OCI-LY3 (cell line): ENCODE measurements at regions not wholly inside any gene's neighbourhood (a gene's known extent, or its start where the extent isn't known, plus 50 kb on each side); places are given as distances from the start of the nearest gene placed in this dataset.

Experiments
- H2AFZ ChIP-seq: fragments of 200-600, 300-600 bp; shearing (Covaris generic); 2 replicates; pipeline ENCODE4 v1.6.0; 2014; ENCODE audit warnings: antibody characterized with exemption, low read depth, low read length
- H3K27ac ChIP-seq: fragments of 200-600, 300-600 bp; sonication (generic); 2 replicates; pipeline ENCODE4 v1.5.1; 2014; ENCODE audit warnings: mild to moderate bottlenecking, low read length, moderate library complexity, mixed read lengths
- H3K27me3 ChIP-seq: fragments of 200-600, 300-600 bp; sonication (generic); 2 replicates; pipeline ENCODE4 v1.6.1; 2014; ENCODE audit warnings: low read depth, low read length, mixed read lengths
- H3K36me3 ChIP-seq: fragments of 200-600, 300-600 bp; sonication (generic); replicated peaks from 2 replicates; pipeline ENCODE3; 2014; ENCODE audit warnings: low read depth, low read length, mixed read lengths
- H3K4me1 ChIP-seq: fragments of 300-600, 200-600 bp; sonication (generic); 2 replicates; pipeline ENCODE4 v1.6.1; 2014; ENCODE audit warnings: low read length, mixed read lengths
- H3K4me2 ChIP-seq: fragments of 200-600, 300-600 bp; sonication (generic); 2 replicates; pipeline ENCODE4 v1.6.1; 2014; ENCODE audit warnings: low read length, mixed read lengths
- H3K4me3 ChIP-seq: fragments of 300-600, 200-600 bp; sonication (generic); 2 replicates; pipeline ENCODE4 v1.5.1; 2014; ENCODE audit warnings: antibody characterized with exemption, mild to moderate bottlenecking, low read length, moderate library complexity
- H3K79me2 ChIP-seq: fragments of 300-600, 200-600 bp; shearing (Covaris generic); 2 replicates; pipeline ENCODE4 v1.6.1; 2014; ENCODE audit warnings: mild to moderate bottlenecking, low read length, mixed read lengths
- H3K9ac ChIP-seq: fragments of 300-600, 200-600 bp; shearing (Covaris generic); 2 replicates; pipeline ENCODE4 v1.6.0; 2014; ENCODE audit warnings: mild to moderate bottlenecking, low read length, moderate library complexity
- H3K9me3 ChIP-seq: fragments of 200-600, 300-600 bp; shearing (Covaris generic); 2 replicates; pipeline ENCODE4 v1.6.1; 2014; ENCODE audit warnings: low read length, mixed read lengths; ENCODE audit not compliant: insufficient read depth
- H4K20me1 ChIP-seq: fragments of 200-600, 300-600 bp; sonication (generic); 2 replicates; pipeline ENCODE4 v1.6.1; 2016; ENCODE audit warnings: low read length, mixed read lengths; ENCODE audit not compliant: insufficient read depth
- CTCF ChIP-seq: fragments of 200-600, 300-600 bp; sonication (generic); IDR thresholded peaks from 2 replicates; pipeline ENCODE4 v1.5.1; 2014; ENCODE audit warnings: antibody characterized with exemption, low read length, low read depth
- EZH2phosphoT487 ChIP-seq: fragments of 200-600 bp; shearing (Covaris generic); IDR thresholded peaks from 2 replicates; pipeline ENCODE4 v1.6.1; 2018; ENCODE audit warnings: antibody characterized with exemption, mixed run types, low read depth

GRCh38 chr4:181264893-181265292, 978.3 kb upstream of the TENM3 start:
- H4K20me1 ChIP-seq = no peaks in the 10 kb centered on the region
- no peaks in the 10 kb centered on the region for H3K36me3 ChIP-seq
- H3K4me2 ChIP-seq = peak overlapping the region; percentile 35
- H3K27me3 ChIP-seq = no peaks in the 10 kb centered on the region
- no peak overlapping the region for H3K27ac ChIP-seq
- no peaks in the 10 kb centered on the region for H3K4me1 ChIP-seq
- H3K4me3 ChIP-seq = peak overlapping the region; percentile 48
- TF ChIP-seq EZH2phosphoT487 (no peak), CTCF (no peak)
- no peaks in the 10 kb centered on the region for H3K9me3 ChIP-seq
- no peaks in the 10 kb centered on the region for H3K79me2 ChIP-seq
- peak overlapping the region; percentile 43; the same call in 1 of the 2 replicates for H2AFZ ChIP-seq
- no peak overlapping the region for H3K9ac ChIP-seq

- H3K79me2 ChIP-seq = no peaks in the 10 kb centered on the region
- H3K27me3 ChIP-seq = no peaks in the 10 kb centered on the region
Observed at GRCh38 chr4:181265370-181265769, 977.8 kb upstream of the TENM3 start.

GRCh38 chr4:181271116-181271640, 972.0 kb upstream of the TENM3 start:
- Histone ChIP-seq H2AFZ (no peak overlapping the region), H3K9ac (no peak overlapping the region), H3K4me2 (no peak overlapping the region), H3K79me2 (no peaks in the 10 kb centered on the region), H3K9me3 (no peaks in the 10 kb centered on the region), H3K4me1 (peaks cover 7% of the 10 kb centered on the region), H3K4me3 (no peak overlapping the region), H3K27ac (no peak overlapping the region), H4K20me1 (no peaks in the 10 kb centered on the region), H3K36me3 (no peaks in the 10 kb centered on the region), H3K27me3 (no peaks in the 10 kb centered on the region)
- TF ChIP-seq CTCF (no peak), EZH2phosphoT487 (no peak)

More at GRCh38 chr4:181265370-181265769, 977.8 kb upstream of the TENM3 start:
- no peak overlapping the region for H3K9ac ChIP-seq
- no peaks in the 10 kb centered on the region for H3K9me3 ChIP-seq
- no peak overlapping the region for H3K27ac ChIP-seq
- no peaks in the 10 kb centered on the region for H4K20me1 ChIP-seq
- no peaks in the 10 kb centered on the region for H3K36me3 ChIP-seq
- H3K4me2 ChIP-seq = peak overlapping the region; percentile 35
- H3K4me3 ChIP-seq = peak overlapping the region; percentile 48
- TF ChIP-seq CTCF = no peak
- H3K4me1 ChIP-seq = peaks cover 1% of the 10 kb centered on the region
- H2AFZ ChIP-seq = peak overlapping the region; percentile 43; the same call in 1 of the 2 replicates

GRCh38 chr4:181272422-181272821, 970.8 kb upstream of the TENM3 start:
- H3K27me3 ChIP-seq = no peaks in the 10 kb centered on the region
- no peaks in the 10 kb centered on the region for H3K36me3 ChIP-seq
- H3K4me2 ChIP-seq = no peak overlapping the region
- TF ChIP-seq EZH2phosphoT487 (no peak), CTCF (no peak)
- no peak overlapping the region for H3K27ac ChIP-seq
- H3K9me3 ChIP-seq = peaks cover 3% of the 10 kb centered on the region; the same call in 1 of the 2 replicates
- H4K20me1 ChIP-seq = no peaks in the 10 kb centered on the region
- no peak overlapping the region for H2AFZ ChIP-seq
- H3K4me1 ChIP-seq = peaks cover 7% of the 10 kb centered on the region
- no peak overlapping the region for H3K4me3 ChIP-seq
- H3K79me2 ChIP-seq = no peaks in the 10 kb centered on the region
- no peak overlapping the region for H3K9ac ChIP-seq
